A549 (cell line): ENCODE measurements at regions not wholly inside any gene's neighbourhood (a gene's known extent, or its start where the extent isn't known, plus 50 kb on each side); places are given as distances from the start of the nearest gene placed in this dataset.

Experiments
- ATAC-seq, 2 experiments: fragments of 200-7000 bp in 1 of 2; fragments of >200 bp in 1 of 2; cut with Nextera tagmentation in 1 of 2; cut with Tn5 transposase in 1 of 2; 3 replicates each; pipeline versions ENCODE4 v1.8.0 to v1.9.1; 2018 to 2020; ENCODE audit warnings: mild to moderate bottlenecking in 1 of 2, moderate library complexity in 1 of 2
- CTCF ChIA-PET: fragments of 300-600 bp; sonication (Branson Sonifier 250); formaldehyde crosslinking; extraction: SDS; loops from one replicate; lab custom pipeline; 2021; ENCODE audit warnings: antibody characterized with exemption, inconsistent platforms; lab: Yijun Ruan, JAX
- POLR2A ChIA-PET: fragments of 350-600 bp; formaldehyde crosslinking; extraction: SDS; loops from one replicate; lab custom pipeline; 2021; ENCODE audit warnings: antibody characterized with exemption, inconsistent platforms; lab: Yijun Ruan, JAX
- DNase-seq, 2 experiments: peaks; one replicate each; pipeline versions ENCODE4 v3.0.0 to v3.0.0-alpha.2; 2011 to 2016; ENCODE audit warnings: low read depth in 1 of 2, low spot score in 1 of 2
- FAIRE-seq: peaks from 2 replicates; lab custom pipeline; 2011; peaks lifted over from hg19 to GRCh38; lab: Jason Lieb, UNC
- H3K27ac ChIP-seq, 2 experiments: fragments of >200 bp; sonication (Bioruptor Twin); formaldehyde crosslinking; 3 replicates each; pipeline ENCODE4 v1.5.1; 2016 to 2017
- H3K4me1 ChIP-seq: fragments of >200 bp; sonication (Bioruptor Twin); formaldehyde crosslinking; 3 replicates; pipeline ENCODE4 v1.6.1; 2016
- H3K4me2 ChIP-seq: fragments of >200 bp; sonication (Bioruptor Twin); formaldehyde crosslinking; 3 replicates; pipeline ENCODE4 v1.6.1; 2016
- H3K4me3 ChIP-seq: fragments of >200 bp; sonication (Bioruptor Twin); formaldehyde crosslinking; 3 replicates; pipeline ENCODE4 v1.5.1; 2016
- H3K9me3 ChIP-seq: fragments of >200 bp; sonication (Bioruptor Twin); formaldehyde crosslinking; 3 replicates; pipeline ENCODE4 v1.6.1; 2016
- CBX2 ChIP-seq: fragments of 200-600 bp; sonication (generic); IDR thresholded peaks from 2 replicates; pipeline ENCODE4 v1.6.1; 2016; ENCODE audit warnings: low read depth, mild to moderate bottlenecking, borderline replicate concordance
- CHD2 ChIP-seq: fragments of 150-350 bp; IDR thresholded peaks from 2 replicates; pipeline ENCODE4 v1.6.1; 2014; ENCODE audit warnings: low read length; ENCODE audit not compliant: partially characterized antibody
- EHF ChIP-seq: fragments of 250-450 bp; sonication (Bioruptor Pico); IDR thresholded peaks from 2 replicates; pipeline ENCODE4 v1.5.0; 2020; ENCODE audit warnings: mild to moderate bottlenecking
- EHMT2 ChIP-seq: fragments of 200-600 bp; sonication (generic); IDR thresholded peaks from 2 replicates; pipeline ENCODE4 v1.6.1; 2016; ENCODE audit warnings: antibody characterized with exemption, low read depth, mild to moderate bottlenecking, moderate library complexity
- EP300 ChIP-seq, 2 experiments: fragments of >200 bp; sonication (Bioruptor Twin); formaldehyde crosslinking; IDR thresholded peaks; 2 replicates in 1 of 2; 3 replicates in 1 of 2; pipeline ENCODE4 v1.6.1; 2016 to 2017
- FOSB ChIP-seq: fragments of 250-450 bp; sonication (Bioruptor Pico); IDR thresholded peaks from 2 replicates; pipeline ENCODE4 v1.5.0; 2020; ENCODE audit warnings: mild to moderate bottlenecking, moderate library complexity
- FOSL2 ChIP-seq, 2 experiments: fragments of 450-650 bp in 1 of 2; fragments of >200 bp in 1 of 2; sonication (Bioruptor Twin) in 1 of 2; formaldehyde crosslinking; IDR thresholded peaks; 2 replicates each; pipeline versions ENCODE4 v1.5.0 to v1.6.1; 2016 to 2020; ENCODE audit warnings: mild to moderate bottlenecking in 1 of 2, moderate library complexity in 1 of 2
- HEYL ChIP-seq: fragments of 250-450 bp; sonication (Bioruptor Pico); IDR thresholded peaks from 2 replicates; pipeline ENCODE4 v1.8.0; 2021; ENCODE audit warnings: mild to moderate bottlenecking, moderate library complexity
- HOXA7 ChIP-seq: fragments of 250-450 bp; sonication (Bioruptor Pico); IDR thresholded peaks from 2 replicates; pipeline ENCODE4 v1.5.0; 2020; ENCODE audit warnings: mild to moderate bottlenecking, moderate library complexity
- KDM5A ChIP-seq: fragments of 200-600 bp; sonication (generic); IDR thresholded peaks from 2 replicates; pipeline ENCODE4 v1.6.1; 2016; ENCODE audit warnings: antibody characterized with exemption, mild to moderate bottlenecking
- MYC ChIP-seq: IDR thresholded peaks from 2 replicates; pipeline ENCODE4 v1.6.1; 2012; ENCODE audit warnings: mild to moderate bottlenecking, inconsistent platforms, low read length, improper control_type of control experiment, borderline replicate concordance
- NR3C1 ChIP-seq: fragments of >200 bp; sonication (Bioruptor Twin); formaldehyde crosslinking; IDR thresholded peaks from 3 replicates; pipeline ENCODE4 v1.6.1; 2017
- PHF8 ChIP-seq: fragments of 200-600 bp; sonication (generic); IDR thresholded peaks from 2 replicates; pipeline ENCODE4 v1.6.1; 2016; ENCODE audit warnings: low read depth, mild to moderate bottlenecking, antibody characterized with exemption, moderate library complexity, borderline replicate concordance
- POLR2A ChIP-seq: IDR thresholded peaks from 2 replicates; pipeline ENCODE4 v1.6.1; 2012; ENCODE audit warnings: mild to moderate bottlenecking, low read length
- POLR2AphosphoS2 ChIP-seq: conservative IDR thresholded peaks from 2 replicates; pipeline ENCODE4 v1.6.1; 2012; ENCODE audit warnings: low read length, improper control_type of control experiment, inconsistent platforms
- SREBF2 ChIP-seq: fragments of 450-650 bp; IDR thresholded peaks from 2 replicates; pipeline ENCODE4 v1.6.1; 2014; ENCODE audit warnings: mild to moderate bottlenecking, moderate library complexity
- ZFP36 ChIP-seq: fragments of 450-650 bp; IDR thresholded peaks from 2 replicates; pipeline ENCODE4 v1.6.1; 2014; ENCODE audit warnings: borderline replicate concordance; ENCODE audit not compliant: partially characterized antibody
- ZSCAN20 ChIP-seq: fragments of 250-450 bp; sonication (Bioruptor Pico); IDR thresholded peaks from 2 replicates; pipeline ENCODE4 v1.8.0; 2022; ENCODE audit warnings: mild to moderate bottlenecking, moderate library complexity
- WGBS: methylation state at CpG from one replicate; pipeline ENCODE4 v1.1.6; 2017; ENCODE audit errors: missing lambda C conversion rate; 5-methylcytosine and 5-hydroxymethylcytosine counted together
- TF ChIP-seq, protein P1 (sequence below): fragments of 250-450 bp; sonication (Bioruptor Pico); IDR thresholded peaks from 2 replicates; pipeline ENCODE4 v1.5.0; 2021; ENCODE audit warnings: mild to moderate bottlenecking, moderate library complexity, borderline replicate concordance
- TF ChIP-seq, protein P2 (sequence below): fragments of 250-450 bp; sonication (Bioruptor Pico); IDR thresholded peaks from 2 replicates; pipeline ENCODE4 v1.5.0; 2020; ENCODE audit warnings: low read depth, mild to moderate bottlenecking, moderate library complexity
- TF ChIP-seq, protein P3 (sequence below): IDR thresholded peaks from 2 replicates; pipeline ENCODE4 v1.6.1; 2012
- TF ChIP-seq, protein P4 (sequence below): IDR thresholded peaks from 2 replicates; pipeline ENCODE4 v1.6.1; 2012

DNA sequence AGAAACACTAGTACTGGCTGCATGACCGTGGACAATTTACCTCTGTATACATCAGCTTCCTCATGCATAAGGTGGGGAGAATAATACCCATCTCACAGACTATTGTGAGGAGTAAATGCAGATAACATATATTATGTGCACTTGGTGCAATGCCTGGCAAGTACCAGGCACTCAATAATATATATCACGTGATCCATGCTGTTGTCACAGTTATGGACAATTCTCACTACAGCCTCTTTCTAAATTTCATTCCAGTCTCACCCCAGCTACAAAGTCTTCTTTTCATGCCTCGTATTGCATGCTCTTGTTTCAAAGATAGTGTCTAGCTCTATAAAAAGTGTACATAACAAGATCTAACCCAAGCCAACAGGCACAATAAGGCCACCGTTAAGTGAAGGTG, 494.3 kb upstream of the ADAMTS9 start (continued):
- TF ChIP-seq, protein P1, sequence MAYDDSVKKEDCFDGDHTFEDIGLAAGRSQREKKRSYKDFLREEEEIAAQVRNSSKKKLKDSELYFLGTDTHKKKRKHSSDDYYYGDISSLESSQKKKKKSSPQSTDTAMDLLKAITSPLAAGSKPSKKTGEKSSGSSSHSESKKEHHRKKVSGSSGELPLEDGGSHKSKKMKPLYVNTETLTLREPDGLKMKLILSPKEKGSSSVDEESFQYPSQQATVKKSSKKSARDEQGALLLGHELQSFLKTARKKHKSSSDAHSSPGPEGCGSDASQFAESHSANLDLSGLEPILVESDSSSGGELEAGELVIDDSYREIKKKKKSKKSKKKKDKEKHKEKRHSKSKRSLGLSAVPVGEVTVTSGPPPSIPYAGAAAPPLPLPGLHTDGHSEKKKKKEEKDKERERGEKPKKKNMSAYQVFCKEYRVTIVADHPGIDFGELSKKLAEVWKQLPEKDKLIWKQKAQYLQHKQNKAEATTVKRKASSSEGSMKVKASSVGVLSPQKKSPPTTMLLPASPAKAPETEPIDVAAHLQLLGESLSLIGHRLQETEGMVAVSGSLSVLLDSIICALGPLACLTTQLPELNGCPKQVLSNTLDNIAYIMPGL (CRISPR knock-in tag): no peak

- POLR2A ChIA-PET: no interaction called here
- Histone ChIP-seq H3K4me2 (no peak overlapping the region), H3K4me3 (no peak overlapping the region), H3K4me1 (no peaks in the 10 kb centered on the region), H3K27ac (no peak overlapping the region), H3K9me3 (no peaks in the 10 kb centered on the region)
- CTCF ChIA-PET: interaction anchor here (1.0 kb wide), 1 partner anchor 651 kb away, joined by 3 read pairs; no protein-coding TSS in a partner anchor
- TF ChIP-seq HEYL (CRISPR knock-in tag) (no peak), EHMT2 (no peak), KDM5A (no peak), FOSB (CRISPR knock-in tag) (no peak), HOXA7 (CRISPR knock-in tag) (no peak), CBX2 (no peak), MYC (no peak), EHF (CRISPR knock-in tag) (no peak), SREBF2 (no peak), POLR2AphosphoS2 (no peak), POLR2A (no peak), FOSL2 (IDR thresholded peaks at IDR 0.05) (no peak), FOSL2 (CRISPR knock-in tag; IDR thresholded peaks at IDR 0.05) (no peak), ZSCAN20 (CRISPR knock-in tag) (no peak), ZFP36 (no peak)
- TF ChIP-seq, protein P2, sequence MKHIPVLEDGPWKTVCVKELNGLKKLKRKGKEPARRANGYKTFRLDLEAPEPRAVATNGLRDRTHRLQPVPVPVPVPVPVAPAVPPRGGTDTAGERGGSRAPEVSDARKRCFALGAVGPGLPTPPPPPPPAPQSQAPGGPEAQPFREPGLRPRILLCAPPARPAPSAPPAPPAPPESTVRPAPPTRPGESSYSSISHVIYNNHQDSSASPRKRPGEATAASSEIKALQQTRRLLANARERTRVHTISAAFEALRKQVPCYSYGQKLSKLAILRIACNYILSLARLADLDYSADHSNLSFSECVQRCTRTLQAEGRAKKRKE (CRISPR knock-in tag): no peak
- no peak for FAIRE-seq
- DNase-seq: no peak
- WGBS: 19% methylated on average over 6 of the region's 6 CpGs
- ATAC-seq: no peak
Observed at GRCh38 chr3:65181391-65181871, 493.6 kb upstream of the ADAMTS9 start.

- 1% methylated on average over 4 of the region's 6 CpGs for WGBS
- no peaks in the 10 kb centered on the region for H3K9me3 ChIP-seq
- no peak for ATAC-seq
- no peak overlapping the region for H3K27ac ChIP-seq
- no peak for FAIRE-seq
- no peak for DNase-seq
- H3K4me2 ChIP-seq: no peak overlapping the region
- H3K4me3 ChIP-seq: no peak overlapping the region
- ChIA-PET CTCF (interaction anchor here (1.4 kb wide), 1 partner anchor 9 kb away, joined by 3 read pairs; no protein-coding TSS in a partner anchor), POLR2A (no interaction called here)
- TF ChIP-seq, protein P3, sequence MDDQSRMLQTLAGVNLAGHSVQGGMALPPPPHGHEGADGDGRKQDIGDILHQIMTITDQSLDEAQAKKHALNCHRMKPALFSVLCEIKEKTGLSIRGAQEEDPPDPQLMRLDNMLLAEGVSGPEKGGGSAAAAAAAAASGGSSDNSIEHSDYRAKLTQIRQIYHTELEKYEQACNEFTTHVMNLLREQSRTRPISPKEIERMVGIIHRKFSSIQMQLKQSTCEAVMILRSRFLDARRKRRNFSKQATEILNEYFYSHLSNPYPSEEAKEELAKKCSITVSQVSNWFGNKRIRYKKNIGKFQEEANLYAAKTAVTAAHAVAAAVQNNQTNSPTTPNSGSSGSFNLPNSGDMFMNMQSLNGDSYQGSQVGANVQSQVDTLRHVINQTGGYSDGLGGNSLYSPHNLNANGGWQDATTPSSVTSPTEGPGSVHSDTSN: no peak
- TF ChIP-seq CHD2 (no peak), ZFP36 (no peak), HOXA7 (CRISPR knock-in tag) (no peak), POLR2A (no peak), PHF8 (no peak), KDM5A (no peak), NR3C1 (no peak), EP300 (IDR thresholded peaks at IDR 0.05) (no peak)
- TF ChIP-seq, protein P4, sequence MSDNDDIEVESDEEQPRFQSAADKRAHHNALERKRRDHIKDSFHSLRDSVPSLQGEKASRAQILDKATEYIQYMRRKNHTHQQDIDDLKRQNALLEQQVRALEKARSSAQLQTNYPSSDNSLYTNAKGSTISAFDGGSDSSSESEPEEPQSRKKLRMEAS: no peak
- no peaks in the 10 kb centered on the region for H3K4me1 ChIP-seq
Observed at GRCh38 chr3:65178703-65179102, 490.9 kb upstream of the ADAMTS9 start.
